ENCODE measurements at regions not wholly inside any gene's neighbourhood (a gene's known extent, or its start where the extent isn't known, plus 50 kb on each side); places are given as distances from the start of the nearest gene placed in this dataset.

DNA sequence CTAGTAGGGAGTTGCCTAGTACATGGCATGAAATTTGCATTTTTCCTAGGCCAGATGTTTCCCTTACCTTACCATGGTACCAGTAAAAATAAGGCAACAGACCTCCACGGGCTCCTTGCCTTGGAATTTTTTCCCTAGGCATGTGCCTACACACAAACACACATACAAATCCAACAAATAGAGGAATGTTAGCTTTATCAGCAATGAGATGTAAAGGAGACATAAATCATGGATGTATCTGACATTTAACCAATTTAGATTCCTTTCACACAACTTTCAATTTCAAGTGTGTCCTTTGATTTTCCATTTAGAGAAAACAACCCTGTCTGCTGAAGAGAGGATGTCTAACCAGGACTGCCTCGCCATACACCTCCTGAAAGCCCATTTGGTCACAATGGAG lies 209.7 kb upstream of the SP4 start:
- WGBS, 2 donors = 68 to 69% methylated on average over 2 of the region's 2 CpGs
- no peak for DNase-seq (ENCODE audit: low spot score in 2 of 2)
- intact Hi-C loops (cut with DNase I; ENCODE audit: low total_unique reads) = no loop called here
- no peak for TF ChIP-seq POLR2A (IDR thresholded peaks at IDR 0.05)
- TF ChIP-seq, protein P1, sequence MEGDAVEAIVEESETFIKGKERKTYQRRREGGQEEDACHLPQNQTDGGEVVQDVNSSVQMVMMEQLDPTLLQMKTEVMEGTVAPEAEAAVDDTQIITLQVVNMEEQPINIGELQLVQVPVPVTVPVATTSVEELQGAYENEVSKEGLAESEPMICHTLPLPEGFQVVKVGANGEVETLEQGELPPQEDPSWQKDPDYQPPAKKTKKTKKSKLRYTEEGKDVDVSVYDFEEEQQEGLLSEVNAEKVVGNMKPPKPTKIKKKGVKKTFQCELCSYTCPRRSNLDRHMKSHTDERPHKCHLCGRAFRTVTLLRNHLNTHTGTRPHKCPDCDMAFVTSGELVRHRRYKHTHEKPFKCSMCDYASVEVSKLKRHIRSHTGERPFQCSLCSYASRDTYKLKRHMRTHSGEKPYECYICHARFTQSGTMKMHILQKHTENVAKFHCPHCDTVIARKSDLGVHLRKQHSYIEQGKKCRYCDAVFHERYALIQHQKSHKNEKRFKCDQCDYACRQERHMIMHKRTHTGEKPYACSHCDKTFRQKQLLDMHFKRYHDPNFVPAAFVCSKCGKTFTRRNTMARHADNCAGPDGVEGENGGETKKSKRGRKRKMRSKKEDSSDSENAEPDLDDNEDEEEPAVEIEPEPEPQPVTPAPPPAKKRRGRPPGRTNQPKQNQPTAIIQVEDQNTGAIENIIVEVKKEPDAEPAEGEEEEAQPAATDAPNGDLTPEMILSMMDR (IDR thresholded peaks at IDR 0.05) = no peak
- no peak overlapping the region for H3K4me3 ChIP-seq (ENCODE audit: low read depth, poor library complexity, severe bottlenecking)

- WGBS, 2 donors = 84 to 91% methylated on average over 16 of the region's 16 CpGs
- intact Hi-C loops (cut with DNase I; ENCODE audit: low total_unique reads) = no loop called here
- TF ChIP-seq, protein P1 (IDR thresholded peaks at IDR 0.05) = no peak
- TF ChIP-seq POLR2A (IDR thresholded peaks at IDR 0.05) = no peak
- DNase-seq (ENCODE audit: low spot score in 2 of 2) = no peak
- no peak overlapping the region for H3K4me3 ChIP-seq (ENCODE audit: low read depth, poor library complexity, severe bottlenecking)
Measured at GRCh38 chr7:21221130-21221529, 206.8 kb upstream of the SP4 start.

- WGBS, 2 donors = 85% methylated on average over 5 of the region's 5 CpGs
- intact Hi-C loops (cut with DNase I; ENCODE audit: low total_unique reads) = no loop called here
- H3K4me3 ChIP-seq (ENCODE audit: low read depth, poor library complexity, severe bottlenecking) = no peak overlapping the region
- no peak for TF ChIP-seq POLR2A (IDR thresholded peaks at IDR 0.05)
- TF ChIP-seq, protein P1 (IDR thresholded peaks at IDR 0.05) = no peak
- no peak for DNase-seq (ENCODE audit: low spot score in 2 of 2)
Measured at GRCh38 chr7:21238400-21239116, 189.3 kb upstream of the SP4 start.

DNA sequence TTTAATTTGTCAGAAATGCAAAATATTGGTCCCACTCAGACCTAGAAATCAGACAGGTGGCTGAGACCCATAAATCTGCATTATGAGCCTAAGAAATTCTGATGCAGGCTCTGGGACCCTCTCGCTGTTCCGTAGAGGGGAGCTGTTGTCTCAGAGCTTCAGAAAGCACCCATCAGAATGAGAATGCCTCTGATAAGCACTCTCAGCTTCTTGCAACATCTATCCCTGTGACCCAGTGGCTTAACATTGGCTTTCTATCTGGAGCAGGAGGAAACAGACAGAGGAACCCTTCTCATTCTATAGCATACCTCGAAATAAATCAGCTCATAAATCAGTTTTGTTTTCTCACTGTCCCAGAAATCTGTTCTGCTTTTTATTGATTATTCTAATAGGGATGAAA lies 184.6 kb upstream of the SP4 start:
- intact Hi-C loops (cut with DNase I; ENCODE audit: low total_unique reads) = no loop called here
- DNase-seq (ENCODE audit: low spot score in 2 of 2) = no peak
- TF ChIP-seq POLR2A (IDR thresholded peaks at IDR 0.05) = no peak
- TF ChIP-seq, protein P1 (IDR thresholded peaks at IDR 0.05) = no peak
- H3K4me3 ChIP-seq (ENCODE audit: low read depth, poor library complexity, severe bottlenecking) = no peak overlapping the region
- 69 to 73% methylated on average over 3 of the region's 3 CpGs for WGBS, 2 donors

GRCh38 chr7:21251151-21251800 lies 176.6 kb upstream of the SP4 start:
- DNase-seq (ENCODE audit: low spot score in 2 of 2) = no peak
- H3K4me3 ChIP-seq (ENCODE audit: low read depth, poor library complexity, severe bottlenecking) = no peak overlapping the region
- WGBS, 2 donors = 30 to 36% methylated on average over 3 of the region's 3 CpGs
- intact Hi-C loops (cut with DNase I; ENCODE audit: low total_unique reads) = loop anchor here (10.0 kb wide), 1 partner anchor 476 kb away; no protein-coding TSS in a partner anchor
- TF ChIP-seq, protein P1 (IDR thresholded peaks at IDR 0.05) = no peak
- no peak for TF ChIP-seq POLR2A (IDR thresholded peaks at IDR 0.05)

Measured in lower leg skin (tissue), 4 donors.